Adipocyte (in vitro differentiated cells): ENCODE measurements at regions not wholly inside any gene's neighbourhood (a gene's known extent, or its start where the extent isn't known, plus 50 kb on each side); places are given as distances from the start of the nearest gene placed in this dataset.

Experiments
- DNase-seq: peaks from one replicate; pipeline ENCODE4 v3.0.0-alpha.2; 2015; ENCODE audit warnings: low read depth
- H3K27me3 ChIP-seq: replicated peaks from 2 replicates; pipeline ENCODE4 v1.7.0; 2013; ENCODE audit warnings: mild to moderate bottlenecking, low read length, moderate library complexity; ENCODE audit not compliant: control insufficient read depth, insufficient read depth
- H3K36me3 ChIP-seq: 2 replicates; pipeline ENCODE4 v1.7.0; 2013; ENCODE audit warnings: low read length, mild to moderate bottlenecking, moderate library complexity; ENCODE audit not compliant: control insufficient read depth, insufficient read depth, severe bottlenecking
- H3K4me1 ChIP-seq: 2 replicates; pipeline ENCODE4 v1.7.0; 2013; ENCODE audit warnings: mild to moderate bottlenecking, low read length, moderate library complexity; ENCODE audit not compliant: control insufficient read depth, insufficient read depth
- H3K4me3 ChIP-seq: 2 replicates; pipeline ENCODE4 v1.7.0; 2013; ENCODE audit warnings: mild to moderate bottlenecking, low read length, moderate library complexity
- H3K9ac ChIP-seq: 2 replicates; pipeline ENCODE4 v1.7.0; 2013; ENCODE audit warnings: mild to moderate bottlenecking, low read length, moderate library complexity
- H3K9me3 ChIP-seq: 2 replicates; pipeline ENCODE4 v1.7.0; 2013; ENCODE audit warnings: mild to moderate bottlenecking, low read length, moderate library complexity; ENCODE audit not compliant: control insufficient read depth

DNA sequence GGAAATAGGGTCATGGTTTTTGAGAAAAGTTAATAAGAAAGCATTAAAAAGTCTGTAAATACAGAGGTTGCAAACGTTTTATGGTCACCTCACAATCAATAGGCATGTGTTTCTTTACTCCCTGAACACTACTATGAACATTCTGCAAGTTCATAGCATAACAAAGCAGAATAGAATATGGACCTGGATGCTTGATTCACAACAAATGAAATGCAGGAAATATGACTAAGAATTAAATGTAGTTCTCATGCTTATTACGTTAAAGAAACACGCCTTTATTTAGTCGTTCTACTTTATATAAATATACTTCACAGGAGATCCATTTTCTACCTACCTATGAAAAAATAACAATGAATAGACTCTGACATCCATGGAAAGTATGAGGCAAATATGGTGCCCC is 344.0 kb downstream of the KCTD12 start:
- DNase-seq: no peak
- Histone ChIP-seq H3K9ac (no peak overlapping the region), H3K36me3 (no peaks in the 10 kb centered on the region), H3K4me3 (no peak overlapping the region), H3K9me3 (no peaks in the 10 kb centered on the region), H3K4me1 (no peaks in the 10 kb centered on the region), H3K27me3 (no peaks in the 10 kb centered on the region)

DNA sequence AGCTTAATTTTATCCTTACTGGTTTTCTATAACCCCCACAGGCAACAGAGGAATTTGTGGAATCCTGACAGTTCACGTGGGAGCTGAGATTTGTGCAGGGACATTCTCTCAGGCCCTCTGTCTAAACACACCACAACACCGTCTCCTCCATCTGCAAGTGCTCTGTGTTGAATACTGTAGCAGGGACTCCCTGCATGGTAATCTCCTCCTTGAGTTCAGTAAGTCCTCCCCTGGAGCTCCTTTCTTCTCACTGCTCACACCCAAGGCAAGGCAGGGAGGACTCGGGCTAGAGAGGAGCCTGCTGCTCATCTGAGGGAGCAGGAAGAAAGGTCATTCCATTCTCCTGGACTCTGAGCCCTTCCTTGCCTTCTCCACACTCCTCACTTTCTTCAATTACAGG is 348.2 kb downstream of the KCTD12 start:
- H3K4me1 ChIP-seq: no peaks in the 10 kb centered on the region
- H3K27me3 ChIP-seq: no peaks in the 10 kb centered on the region
- no peaks in the 10 kb centered on the region for H3K36me3 ChIP-seq
- no peak overlapping the region for H3K4me3 ChIP-seq
- no peak for DNase-seq
- no peak overlapping the region for H3K9ac ChIP-seq
- H3K9me3 ChIP-seq: peaks cover 4% of the 10 kb centered on the region

DNA sequence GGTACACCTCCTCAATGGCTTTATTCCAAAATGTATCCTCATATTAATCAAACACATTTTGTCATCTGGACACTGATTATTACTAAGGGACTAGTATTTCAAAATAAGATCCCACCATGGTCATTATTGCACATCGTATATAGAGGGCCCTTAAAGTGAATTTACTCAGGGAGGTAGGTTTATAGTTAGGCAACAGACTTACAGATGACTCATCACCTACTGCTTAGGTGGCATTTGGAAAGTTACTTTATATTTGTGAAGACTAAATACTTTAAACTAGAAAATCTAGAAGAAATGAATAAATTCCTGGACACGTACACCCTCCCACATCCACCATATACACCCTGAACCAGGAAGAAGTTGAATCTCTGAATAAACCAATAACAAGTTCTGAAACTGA is 353.0 kb downstream of the KCTD12 start:
- Histone ChIP-seq H3K27me3 (no peaks in the 10 kb centered on the region), H3K36me3 (no peaks in the 10 kb centered on the region), H3K9me3 (peaks cover 4% of the 10 kb centered on the region), H3K4me1 (no peaks in the 10 kb centered on the region), H3K4me3 (no peak overlapping the region), H3K9ac (no peak overlapping the region)
- DNase-seq: no peak

DNA sequence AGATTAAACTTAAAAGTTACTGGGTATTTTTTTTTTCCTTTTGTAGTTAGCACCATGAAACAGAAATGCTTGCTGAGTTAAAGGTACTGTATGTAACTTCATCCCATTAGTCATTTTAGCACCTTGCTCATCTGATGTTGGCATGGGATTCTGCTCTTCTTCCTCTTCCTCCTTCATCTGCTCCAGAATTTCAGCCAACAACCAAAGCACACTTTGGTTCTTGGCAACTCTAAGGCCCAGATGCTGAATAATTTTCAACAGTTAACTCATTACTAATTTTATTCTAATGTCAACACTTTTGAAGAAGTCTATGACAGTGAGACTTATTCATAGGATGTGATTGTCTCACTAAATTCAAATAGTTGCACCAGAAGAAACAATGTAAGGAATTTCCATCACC is 359.2 kb downstream of the KCTD12 start:
- DNase-seq: no peak
- Histone ChIP-seq H3K9me3 (no peaks in the 10 kb centered on the region), H3K36me3 (no peaks in the 10 kb centered on the region), H3K9ac (no peak overlapping the region), H3K27me3 (no peaks in the 10 kb centered on the region), H3K4me1 (no peaks in the 10 kb centered on the region), H3K4me3 (no peak overlapping the region)

DNA sequence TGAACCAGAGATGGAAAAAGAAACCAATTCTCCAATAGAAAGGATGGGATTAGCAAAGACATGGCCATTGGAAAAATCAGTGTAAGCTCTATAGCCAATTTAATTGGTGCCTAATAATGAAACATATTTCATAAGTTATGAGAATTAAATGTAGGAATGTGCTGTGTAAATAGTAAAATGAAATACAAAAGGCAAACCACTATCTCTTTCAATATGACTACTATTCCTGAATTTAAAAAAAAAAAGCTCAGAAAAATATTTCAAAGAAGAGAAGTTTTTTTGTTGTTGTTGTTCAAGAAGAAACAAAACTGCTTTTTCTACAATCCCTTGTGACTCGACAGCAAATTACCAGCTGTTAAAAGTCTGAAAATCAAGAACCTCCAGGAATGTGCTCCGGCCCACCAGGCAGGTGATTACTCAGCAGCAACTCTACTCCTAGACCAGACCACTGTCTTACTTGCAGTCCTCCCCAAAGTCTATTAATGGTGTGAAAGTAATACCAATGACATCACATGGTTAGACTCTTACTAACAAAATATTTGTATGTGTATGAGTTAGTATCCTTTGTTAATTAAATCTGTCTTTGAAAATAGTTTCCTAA is 362.4 kb downstream of the KCTD12 start:
- H3K27me3 ChIP-seq: no peaks in the 10 kb centered on the region
- H3K4me3 ChIP-seq: no peak overlapping the region
- H3K4me1 ChIP-seq: no peaks in the 10 kb centered on the region
- no peak for DNase-seq
- no peaks in the 10 kb centered on the region for H3K9me3 ChIP-seq
- no peak overlapping the region for H3K9ac ChIP-seq
- no peaks in the 10 kb centered on the region for H3K36me3 ChIP-seq

DNA sequence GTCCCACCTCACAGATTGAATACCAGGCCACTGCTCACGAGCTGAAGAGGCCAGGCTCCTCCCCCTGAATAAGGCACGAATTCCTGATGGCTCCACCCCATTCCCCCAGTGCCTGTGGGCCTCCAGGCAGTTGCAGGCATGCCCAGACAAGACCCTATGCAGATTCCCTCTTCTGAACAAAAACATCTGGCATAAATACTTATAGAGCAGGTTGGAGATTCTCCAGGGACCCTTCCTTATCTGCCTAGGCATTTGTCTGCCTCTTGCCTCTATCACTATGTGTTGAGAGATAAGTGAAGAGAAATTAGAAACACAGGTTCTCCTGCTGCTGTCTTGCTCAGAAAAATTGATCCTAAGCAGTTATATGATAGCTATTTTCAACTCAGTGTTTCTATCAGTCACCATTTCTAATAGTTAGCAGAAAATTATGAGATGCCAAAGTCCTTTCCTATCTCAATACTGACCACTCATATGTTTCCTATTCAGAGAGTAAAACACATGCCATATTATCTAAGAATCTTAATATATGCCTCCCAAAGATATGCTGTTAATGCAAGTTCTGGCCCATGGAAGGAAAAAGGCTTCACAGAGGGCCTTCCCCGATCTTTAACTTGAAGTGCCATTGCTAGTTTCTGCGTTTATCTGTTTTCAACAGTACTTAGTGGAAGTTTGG is 364.0 kb downstream of the KCTD12 start:
- no peaks in the 10 kb centered on the region for H3K27me3 ChIP-seq
- no peak overlapping the region for H3K4me3 ChIP-seq
- H3K36me3 ChIP-seq: no peaks in the 10 kb centered on the region
- H3K9ac ChIP-seq: no peak overlapping the region
- peak; percentile 51 for DNase-seq
- peaks cover 5% of the 10 kb centered on the region for H3K4me1 ChIP-seq
- H3K9me3 ChIP-seq: no peaks in the 10 kb centered on the region

DNA sequence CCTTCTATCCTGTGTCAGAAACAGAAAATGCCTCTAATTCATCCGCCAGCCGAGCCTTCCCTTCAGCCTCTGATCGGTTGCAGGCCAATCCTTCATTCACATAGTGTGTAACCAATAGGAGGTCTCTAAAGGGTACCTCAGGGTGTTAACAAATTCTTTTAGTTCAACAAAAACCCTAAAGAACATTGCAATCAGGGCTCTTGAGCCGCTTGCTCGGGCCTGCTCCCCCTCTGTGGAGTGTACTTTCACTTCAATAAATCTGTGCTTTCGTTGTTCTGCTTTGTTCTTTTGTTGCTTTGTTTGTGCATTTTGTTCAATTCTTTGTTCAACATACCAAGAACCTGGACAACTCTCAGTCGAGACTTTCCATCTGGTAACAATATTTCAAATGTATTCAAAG is 366.5 kb downstream of the KCTD12 start:
- Histone ChIP-seq H3K36me3 (no peaks in the 10 kb centered on the region), H3K4me3 (no peak overlapping the region), H3K4me1 (peaks cover 25% of the 10 kb centered on the region), H3K27me3 (no peaks in the 10 kb centered on the region), H3K9me3 (no peaks in the 10 kb centered on the region), H3K9ac (no peak overlapping the region)
- no peak for DNase-seq

DNA sequence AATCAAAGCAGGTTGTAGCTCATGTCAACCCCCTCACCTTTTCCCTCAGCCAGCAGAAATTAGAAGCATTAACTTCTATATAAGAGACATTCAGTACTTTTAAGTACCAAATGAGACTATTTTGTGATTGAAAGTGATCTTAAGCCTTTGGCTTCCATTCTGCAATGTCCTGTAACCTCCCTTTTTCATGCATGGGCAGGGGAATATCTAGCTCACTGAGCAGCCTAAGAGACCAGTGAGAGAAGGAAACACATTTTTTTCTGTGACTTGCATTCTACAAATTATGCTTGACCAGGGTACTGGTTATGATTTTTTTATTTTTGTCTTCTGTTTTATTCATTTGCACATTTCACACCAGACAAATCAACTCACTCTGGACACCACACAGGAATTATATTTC is 369.6 kb downstream of the KCTD12 start:
- Histone ChIP-seq H3K4me1 (peaks cover 25% of the 10 kb centered on the region), H3K4me3 (peak overlapping the region; percentile 27), H3K9me3 (no peaks in the 10 kb centered on the region), H3K36me3 (no peaks in the 10 kb centered on the region), H3K27me3 (no peaks in the 10 kb centered on the region), H3K9ac (peak overlapping the region; percentile 44)
- DNase-seq: peak; percentile 27

DNA sequence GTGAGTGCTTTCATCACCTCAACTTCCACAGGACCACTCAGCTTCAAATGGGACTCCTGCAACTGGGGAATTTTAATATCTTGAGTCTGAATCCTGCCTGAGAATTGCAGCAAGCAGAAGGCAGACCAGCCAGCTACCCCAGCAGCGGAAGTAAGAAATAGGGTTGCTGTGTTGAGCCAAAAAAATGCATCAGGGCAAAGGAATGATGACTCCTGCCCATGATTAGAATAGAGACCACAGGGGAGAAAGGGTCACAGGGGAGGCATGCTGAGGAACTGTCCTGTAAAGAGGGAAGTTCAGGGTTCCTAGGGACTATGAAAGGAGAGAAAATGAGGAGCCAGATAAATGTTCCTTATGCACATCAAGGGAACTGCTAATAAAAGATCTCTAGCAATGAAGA is 370.2 kb downstream of the KCTD12 start:
- H3K9me3 ChIP-seq: no peaks in the 10 kb centered on the region
- peak overlapping the region; percentile 44 for H3K9ac ChIP-seq
- H3K36me3 ChIP-seq: no peaks in the 10 kb centered on the region
- DNase-seq: peak; percentile 70
- peak overlapping the region; percentile 27 for H3K4me3 ChIP-seq
- no peaks in the 10 kb centered on the region for H3K27me3 ChIP-seq
- peaks cover 25% of the 10 kb centered on the region for H3K4me1 ChIP-seq

DNA sequence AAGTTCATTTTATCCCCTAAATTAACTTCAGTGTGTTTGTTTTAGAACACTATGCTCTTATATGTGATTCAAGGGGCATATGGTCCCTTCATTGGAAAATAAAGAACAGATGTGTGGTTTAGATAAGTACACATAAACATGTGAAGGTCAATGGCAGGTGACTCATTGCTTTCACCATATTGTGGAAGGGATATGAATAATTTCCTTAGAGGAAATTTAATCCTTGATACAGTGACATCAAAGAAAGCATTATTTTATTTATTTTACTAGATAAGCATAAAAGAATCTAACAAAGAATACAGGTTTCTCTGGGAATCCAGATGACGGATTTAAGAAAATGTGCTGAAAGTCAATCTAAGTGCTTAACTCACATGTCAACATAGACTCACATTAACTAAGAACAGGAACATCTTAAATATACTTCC is 373.5 kb downstream of the KCTD12 start:
- DNase-seq: peak; percentile 91
- H3K9ac ChIP-seq: no peak overlapping the region
- no peaks in the 10 kb centered on the region for H3K9me3 ChIP-seq
- H3K4me1 ChIP-seq: peaks cover 24% of the 10 kb centered on the region
- H3K27me3 ChIP-seq: no peaks in the 10 kb centered on the region
- H3K4me3 ChIP-seq: no peak overlapping the region
- no peaks in the 10 kb centered on the region for H3K36me3 ChIP-seq

DNA sequence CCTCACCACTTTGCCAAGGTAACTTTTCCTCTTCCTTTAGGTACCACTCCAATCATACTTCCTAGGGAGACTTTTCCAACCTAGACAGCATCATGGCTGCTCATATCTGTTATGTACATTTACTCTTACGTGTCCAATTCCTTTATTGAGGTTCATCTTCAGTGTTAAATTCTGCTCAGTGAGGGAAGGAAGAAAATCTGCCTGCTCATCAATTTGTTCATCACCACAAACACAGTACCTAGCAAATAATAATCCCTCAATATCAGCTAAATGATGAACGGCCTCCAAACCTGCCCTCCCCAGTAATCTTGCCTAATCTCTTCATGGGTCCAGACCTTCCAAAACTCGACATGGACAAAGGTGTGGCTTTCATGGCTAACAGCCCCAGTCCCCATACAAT is 380.8 kb downstream of the KCTD12 start:
- H3K9ac ChIP-seq: no peak overlapping the region
- H3K27me3 ChIP-seq: no peaks in the 10 kb centered on the region
- no peak for DNase-seq
- no peaks in the 10 kb centered on the region for H3K36me3 ChIP-seq
- no peak overlapping the region for H3K4me3 ChIP-seq
- H3K9me3 ChIP-seq: no peaks in the 10 kb centered on the region
- no peaks in the 10 kb centered on the region for H3K4me1 ChIP-seq

DNA sequence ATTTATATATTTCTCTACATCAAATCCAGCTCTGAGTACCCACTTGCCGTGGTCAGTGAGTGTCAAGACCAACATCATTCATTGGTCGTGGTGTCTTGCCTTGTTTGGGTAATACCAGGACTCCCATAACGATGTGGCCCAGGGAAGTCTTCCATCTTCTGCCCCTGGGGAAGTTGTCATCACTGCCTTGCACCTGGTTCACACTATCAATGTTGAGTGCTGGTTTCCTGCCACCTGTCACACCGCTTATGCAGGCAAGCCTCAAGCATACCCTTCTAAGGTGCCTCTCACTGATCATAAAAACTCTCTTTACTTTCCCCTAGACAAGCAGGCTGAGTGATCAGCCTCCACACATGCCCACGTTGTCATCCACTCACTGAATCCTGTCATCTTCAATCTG is 382.4 kb downstream of the KCTD12 start:
- H3K4me3 ChIP-seq: no peak overlapping the region
- no peaks in the 10 kb centered on the region for H3K36me3 ChIP-seq
- H3K4me1 ChIP-seq: peaks cover 6% of the 10 kb centered on the region
- H3K9me3 ChIP-seq: no peaks in the 10 kb centered on the region
- H3K27me3 ChIP-seq: no peaks in the 10 kb centered on the region
- no peak for DNase-seq
- H3K9ac ChIP-seq: no peak overlapping the region
